DMS53 treated with DMSO at 0.1 percent for 48 hours (cell line): ENCODE measurements at regions not wholly inside any gene's neighbourhood (a gene's known extent, or its start where the extent isn't known, plus 50 kb on each side); places are given as distances from the start of the nearest gene placed in this dataset.

Experiments used
- DNase-seq: peaks from one replicate; lab custom pipeline; 2025; ENCODE audit not compliant: unreplicated experiment; lab: John Stamatoyannopoulos, UW

DNA sequence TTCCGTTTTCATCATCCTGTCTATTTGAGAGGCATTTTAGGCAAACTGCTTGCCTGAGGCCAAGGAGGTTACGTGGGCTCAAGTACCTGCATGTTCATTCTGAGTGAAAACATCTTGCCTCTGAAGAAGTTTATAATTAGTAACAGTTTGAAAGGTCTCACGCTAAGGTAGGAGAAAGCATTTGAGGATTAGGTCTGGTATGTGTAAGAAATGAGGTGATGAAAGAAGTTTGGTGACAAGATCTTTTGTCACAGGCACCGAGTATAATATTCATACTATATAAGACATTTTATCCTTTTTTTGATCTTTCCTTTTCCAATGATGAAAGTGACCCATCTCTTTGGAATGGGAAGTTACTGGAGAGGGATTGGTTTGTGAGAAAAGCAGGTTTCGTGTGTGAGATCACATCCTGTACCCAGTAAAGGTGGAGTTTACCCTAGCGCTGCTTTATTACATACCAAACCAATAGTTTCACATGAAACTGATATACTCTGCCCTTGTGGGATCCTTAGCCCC, 98.7 kb upstream of the PDC start:
- DNase-seq = no peak

DNA sequence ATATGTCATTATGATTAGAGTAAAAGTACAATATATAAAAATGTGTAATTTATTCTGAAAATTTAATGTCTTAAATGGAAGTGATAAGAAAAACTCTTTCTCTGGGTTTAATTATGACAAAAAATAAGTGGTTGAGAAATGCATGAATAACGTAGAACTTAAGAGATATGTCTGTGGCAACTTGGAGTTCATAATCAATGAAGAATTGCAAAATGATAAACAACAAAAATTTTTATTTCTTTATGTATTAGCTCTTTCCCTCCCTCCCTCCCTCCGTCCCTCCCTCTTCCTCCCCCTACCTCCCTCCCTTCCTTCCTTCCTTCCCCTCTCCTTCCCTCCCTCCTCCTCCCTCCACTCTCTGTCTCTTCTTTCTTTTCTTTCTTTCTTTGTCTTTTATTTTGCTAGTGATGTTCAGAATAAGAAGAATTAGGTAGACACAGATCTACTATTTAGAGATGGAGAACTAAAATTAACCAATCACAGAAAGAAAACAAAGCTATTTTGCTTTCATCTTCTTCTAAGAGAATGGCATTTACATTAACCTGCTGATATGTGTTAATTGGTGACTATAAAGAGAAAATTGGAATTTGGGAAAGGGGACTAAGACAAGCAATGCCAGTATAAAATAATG, 96.3 kb upstream of the PDC start:
- DNase-seq = no peak

DNA sequence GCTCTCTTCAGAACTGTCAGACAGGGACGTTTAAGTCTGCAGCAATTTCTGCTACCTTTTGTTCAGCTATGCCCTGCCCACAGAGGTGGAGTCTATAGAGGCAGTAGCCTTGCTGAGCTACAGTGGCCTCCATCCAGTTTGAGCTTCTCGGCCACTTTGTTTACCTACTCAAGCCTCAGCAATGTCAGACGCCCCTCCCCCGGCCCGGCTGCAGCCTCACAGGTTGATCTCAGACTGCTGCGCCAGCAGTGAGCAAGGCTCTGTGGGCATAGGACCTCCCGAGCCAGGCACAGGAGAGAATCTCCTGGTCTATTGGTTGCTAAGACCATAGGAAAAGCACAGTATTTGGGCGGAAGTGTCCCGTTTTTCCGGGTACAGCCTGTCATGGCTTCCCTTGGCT, 89.9 kb upstream of the PDC start:
- no peak for DNase-seq

DNA sequence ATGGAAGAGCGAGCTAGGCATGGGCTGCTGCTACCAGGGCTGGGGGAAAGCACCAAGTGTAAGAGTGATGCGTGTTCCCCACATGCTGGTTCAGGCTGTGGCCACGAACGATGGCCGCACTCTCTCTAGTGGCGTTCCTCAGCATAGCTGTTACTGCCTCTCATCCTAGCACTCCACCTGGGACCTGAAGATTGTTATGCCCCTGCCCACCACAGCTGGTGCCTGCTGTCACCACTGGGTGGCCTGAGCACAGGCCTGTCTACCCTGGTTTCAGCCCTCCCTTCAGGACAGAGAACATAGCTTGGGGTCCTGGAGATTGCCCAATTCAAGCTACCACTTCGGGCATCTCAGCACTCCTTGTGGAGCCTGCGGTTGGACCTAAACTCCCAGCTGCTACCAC, 80.1 kb upstream of the PDC start:
- DNase-seq = no peak

DNA sequence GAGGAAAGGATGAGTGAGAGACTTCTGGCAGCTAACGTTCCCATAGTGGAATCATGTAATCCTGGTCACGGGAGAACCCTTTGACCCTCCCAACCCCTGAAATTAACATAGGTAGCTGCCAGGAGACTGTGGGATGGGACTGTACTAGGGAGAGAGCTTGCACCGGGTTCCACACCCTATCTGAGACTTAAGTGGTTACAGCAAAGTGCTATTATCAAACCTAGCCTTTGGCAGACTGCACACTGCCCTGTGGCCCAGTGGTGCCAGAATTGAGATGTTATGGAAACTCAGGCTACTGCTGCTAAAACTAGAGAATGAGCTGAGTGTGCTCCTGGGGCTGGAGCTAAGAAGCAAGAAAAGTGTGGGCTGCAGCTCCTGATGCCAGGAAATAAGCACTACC, 79.6 kb upstream of the PDC start:
- DNase-seq = no peak

DNA sequence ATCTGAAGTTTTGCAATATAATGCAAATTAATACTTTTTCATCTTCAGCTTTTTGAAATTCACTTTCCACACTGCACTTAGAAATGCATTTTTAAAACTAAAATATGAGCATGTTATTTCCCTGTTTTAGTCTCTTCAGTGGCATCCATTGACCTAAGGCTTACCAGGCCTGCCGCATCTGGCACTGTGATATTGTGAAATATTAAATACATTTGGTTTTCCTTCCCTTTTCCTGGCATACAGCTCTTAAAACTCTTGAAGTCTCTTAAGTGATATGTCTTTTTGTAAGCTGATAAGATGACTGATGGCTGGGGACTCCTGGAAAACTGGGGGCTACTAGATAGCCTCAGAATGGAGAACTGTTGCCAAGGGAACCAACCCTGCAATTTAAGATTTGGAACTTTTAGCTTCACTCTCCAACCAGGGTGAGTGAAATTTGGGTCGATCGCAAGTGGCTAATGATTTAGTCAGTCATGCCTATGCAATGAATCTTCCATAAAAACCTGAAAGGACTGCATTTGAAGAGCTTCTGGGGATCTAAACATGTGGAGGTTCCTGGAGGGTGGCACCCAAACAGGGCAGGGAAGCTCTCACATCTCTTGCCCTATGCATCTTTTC, 75.5 kb upstream of the PDC start:
- no peak for DNase-seq

DNA sequence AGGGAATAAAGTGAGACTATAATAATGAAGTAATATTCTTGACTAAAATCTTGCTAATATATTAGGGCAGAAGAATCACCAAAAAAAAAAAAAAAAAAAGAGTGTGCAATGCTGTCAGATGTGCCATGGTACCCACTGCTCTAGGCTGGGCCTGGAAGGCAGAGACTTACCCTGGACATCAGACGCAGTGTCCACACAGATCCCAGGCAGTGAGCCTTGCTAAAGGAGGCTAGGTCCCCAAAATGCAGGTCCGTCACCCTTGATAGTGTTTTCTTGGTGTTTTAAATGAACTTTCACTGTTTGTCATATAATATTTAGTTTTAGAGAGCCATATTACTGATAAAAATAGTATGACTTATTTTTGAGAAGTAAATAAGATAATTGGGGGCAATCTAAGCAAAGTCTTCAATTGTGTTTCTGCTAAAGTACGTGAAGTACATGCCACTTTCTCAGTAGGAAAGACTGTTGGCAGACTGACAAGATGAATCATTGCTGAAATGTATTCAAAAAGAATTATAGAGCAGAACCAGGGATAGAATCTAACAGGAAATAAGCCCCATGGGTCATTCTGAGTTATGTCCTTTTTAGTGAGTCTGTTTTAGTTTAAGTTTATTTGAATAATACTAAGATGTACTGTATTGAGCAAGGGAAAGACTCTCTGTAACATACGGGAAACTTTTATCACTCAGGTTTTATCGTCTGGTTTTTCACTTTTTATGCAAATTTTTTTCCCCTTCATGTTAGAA, 74.6 kb upstream of the PDC start:
- DNase-seq = no peak

DNA sequence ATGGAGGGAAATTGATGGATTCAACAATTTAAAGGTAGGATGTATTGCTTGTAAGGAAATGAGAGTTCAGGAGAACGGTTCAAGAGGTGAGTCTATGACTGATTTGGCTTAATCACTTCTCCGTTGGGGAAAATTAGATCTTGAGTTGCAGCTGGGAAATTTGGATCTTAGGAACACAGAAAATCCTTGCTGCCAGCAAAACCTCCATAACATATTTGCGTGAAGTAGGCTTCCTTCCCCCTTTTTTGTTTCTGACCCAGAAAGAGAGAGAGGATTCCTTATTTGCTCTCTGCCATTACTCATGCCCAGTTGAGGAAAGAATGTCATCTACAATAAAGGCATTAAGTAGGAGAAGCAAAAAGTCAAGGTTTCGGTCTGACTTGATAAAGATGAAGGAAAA, 73.5 kb upstream of the PDC start:
- DNase-seq = no peak

DNA sequence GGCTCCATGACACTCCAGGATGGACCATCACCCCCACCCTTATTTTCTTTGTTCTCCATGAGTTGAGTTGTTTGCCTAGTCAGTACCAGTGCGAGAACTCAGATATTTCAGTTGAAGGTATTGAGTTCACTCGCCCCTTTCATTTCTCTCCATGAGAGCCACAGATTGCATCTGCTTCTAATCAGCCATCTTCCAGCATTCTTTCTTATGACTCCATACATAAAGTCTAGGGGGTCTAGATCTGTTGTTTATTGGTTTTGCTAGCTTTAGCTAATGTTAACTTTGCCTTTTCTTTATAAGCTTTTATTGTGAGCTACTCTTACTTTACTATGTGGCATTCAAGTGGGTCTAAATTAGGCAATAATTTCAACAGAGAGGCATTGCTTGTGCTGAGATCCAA, 71.6 kb upstream of the PDC start:
- DNase-seq = no peak

DNA sequence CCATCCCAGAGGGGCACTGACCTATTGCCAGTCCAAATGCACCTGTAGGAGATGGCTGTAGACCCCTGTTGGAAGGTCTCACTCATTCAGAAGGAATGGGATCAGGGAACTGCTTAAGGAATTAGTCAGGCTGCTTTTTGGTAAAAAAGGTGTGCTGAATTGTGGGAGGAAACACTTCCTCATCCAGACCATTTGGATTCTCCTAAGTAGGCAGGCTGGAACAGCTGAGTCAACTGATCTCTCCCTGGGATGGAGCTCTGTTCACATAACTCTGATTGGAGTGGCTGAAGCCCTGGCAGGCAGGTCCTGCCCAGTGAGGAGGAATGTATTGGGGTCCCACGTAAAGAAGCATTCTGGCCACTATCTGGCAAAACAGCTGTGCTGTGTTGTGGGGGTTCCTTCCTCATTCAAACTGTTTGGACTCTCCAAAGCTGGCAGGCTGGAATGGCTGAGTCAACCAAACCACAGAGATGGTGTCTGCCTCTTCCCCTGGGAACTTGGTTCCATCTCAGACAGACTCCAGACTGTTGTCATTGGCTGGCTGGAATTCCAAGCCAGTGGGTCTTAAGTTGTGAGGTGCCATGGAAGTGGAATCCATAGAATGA, 70.7 kb upstream of the PDC start:
- DNase-seq = no peak

DNA sequence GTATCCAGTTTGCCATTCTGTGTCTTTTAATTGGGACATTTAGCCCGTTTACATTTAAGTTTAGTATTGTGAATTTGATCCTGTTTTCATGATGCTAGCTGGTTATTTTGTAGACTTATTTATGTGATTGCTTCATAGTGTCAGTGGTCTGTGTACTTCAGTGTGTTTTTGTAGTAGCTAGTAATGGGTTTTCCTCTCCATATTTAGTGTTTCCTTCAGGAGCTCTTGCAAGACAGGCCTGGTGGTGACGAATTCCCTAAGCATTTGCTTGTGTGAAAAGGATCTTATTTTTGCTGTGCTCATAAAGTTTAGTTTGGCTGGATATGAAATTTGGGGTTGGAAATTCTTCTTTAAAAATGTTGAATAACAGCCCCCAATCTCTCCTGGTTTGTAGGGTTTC, 69.2 kb upstream of the PDC start:
- no peak for DNase-seq

DNA sequence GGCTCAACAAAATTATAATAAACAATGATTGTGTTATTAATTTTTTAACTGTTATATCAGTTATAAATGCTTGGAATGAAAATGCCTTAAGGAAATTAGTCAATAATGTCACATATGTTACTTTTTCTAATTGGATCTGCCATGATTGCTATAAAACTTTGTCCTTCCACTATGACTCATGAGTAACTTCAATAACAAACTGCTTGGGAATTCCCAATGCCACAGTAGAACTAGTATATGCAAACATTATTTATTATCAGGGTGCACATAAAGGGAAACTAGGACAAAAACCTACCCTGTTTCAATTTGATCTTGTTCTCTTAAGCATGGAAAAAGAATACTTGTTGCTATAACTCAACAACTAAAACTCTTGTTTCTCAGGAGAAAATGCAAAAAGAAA, 59.1 kb upstream of the PDC start:
- DNase-seq = no peak

DNA sequence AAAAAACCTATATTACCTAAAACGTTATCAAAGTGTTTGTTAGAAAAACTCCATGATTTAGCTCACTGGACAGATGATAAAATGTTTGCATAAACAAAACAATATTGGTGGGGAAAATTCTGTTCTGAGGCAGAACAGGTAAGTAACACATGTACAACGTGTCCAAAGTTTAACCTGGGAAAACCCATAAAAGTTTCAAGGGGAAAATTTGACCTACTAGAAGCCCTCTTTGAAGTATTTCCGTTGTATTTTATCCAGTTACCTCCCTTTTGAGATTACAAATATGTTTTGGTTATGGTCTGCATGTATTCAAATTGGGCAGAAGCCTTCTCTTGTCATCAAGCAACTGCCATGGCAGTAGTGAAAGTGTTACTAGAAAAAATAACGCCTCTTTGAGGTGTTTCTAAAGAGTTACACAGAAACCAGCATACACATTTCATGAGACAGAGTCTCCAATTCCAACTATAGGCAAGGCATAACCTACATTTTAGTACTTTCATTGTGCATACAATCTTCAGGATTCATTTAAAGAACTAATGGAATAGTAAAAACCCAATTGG, 58.0 kb upstream of the PDC start:
- no peak for DNase-seq

DNA sequence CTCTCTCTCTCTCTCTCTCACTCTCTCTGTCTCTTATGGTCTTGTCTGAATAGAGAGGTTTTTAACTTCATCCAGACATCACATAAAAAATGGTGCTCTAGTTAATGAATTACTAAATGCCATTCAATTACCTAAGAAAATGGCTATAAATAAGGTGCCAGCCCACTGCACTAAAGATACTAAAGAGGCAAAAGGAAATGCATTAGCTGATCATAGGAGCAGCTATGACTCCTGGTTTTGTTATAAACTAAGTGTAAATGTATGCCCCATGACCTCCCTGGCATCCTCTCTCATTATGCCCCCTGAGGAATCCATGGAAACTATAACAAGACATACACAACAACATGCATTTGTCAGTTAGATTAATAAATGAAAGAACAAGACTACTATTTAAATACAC, 57.5 kb upstream of the PDC start:
- DNase-seq = no peak

DNA sequence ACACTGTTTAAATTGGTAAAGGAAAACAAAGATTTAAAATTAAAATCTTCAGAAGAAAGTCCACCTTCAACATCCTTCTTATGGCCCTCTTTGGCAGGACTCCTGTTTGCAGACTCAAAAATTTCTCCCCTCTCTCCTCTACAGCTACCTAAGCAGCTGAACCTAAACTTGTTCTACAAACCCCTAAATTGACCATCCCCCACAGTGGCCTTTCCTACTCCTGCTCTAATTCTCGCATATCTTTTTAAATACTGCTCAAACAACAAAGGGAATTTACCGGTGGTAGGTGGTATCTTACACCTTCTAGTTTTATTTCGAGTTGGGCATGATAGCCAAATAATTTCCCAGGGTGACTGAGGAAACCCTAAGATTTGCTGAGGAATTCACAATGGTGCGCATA, 53.5 kb upstream of the PDC start:
- no peak for DNase-seq

DNA sequence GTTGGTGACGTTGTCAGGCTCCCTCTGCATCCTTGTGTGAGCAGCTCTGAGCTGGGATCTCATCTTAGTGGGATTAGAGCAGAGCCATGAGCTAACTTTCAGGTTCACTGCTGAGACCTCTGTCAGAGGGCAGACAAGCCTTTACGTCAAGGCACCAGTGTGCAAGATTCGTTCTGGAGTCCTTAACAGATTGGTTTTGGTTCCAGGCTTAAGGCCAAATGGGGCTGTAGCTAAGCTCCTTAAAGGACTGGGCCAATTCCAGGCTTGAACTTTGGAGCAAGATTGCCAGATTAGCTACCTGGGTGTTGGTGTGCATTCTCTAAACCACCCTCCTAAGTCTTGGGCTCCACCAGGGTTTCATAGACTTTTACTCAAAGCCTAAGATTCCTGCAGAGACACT, 52.6 kb upstream of the PDC start:
- no peak for DNase-seq

DNA sequence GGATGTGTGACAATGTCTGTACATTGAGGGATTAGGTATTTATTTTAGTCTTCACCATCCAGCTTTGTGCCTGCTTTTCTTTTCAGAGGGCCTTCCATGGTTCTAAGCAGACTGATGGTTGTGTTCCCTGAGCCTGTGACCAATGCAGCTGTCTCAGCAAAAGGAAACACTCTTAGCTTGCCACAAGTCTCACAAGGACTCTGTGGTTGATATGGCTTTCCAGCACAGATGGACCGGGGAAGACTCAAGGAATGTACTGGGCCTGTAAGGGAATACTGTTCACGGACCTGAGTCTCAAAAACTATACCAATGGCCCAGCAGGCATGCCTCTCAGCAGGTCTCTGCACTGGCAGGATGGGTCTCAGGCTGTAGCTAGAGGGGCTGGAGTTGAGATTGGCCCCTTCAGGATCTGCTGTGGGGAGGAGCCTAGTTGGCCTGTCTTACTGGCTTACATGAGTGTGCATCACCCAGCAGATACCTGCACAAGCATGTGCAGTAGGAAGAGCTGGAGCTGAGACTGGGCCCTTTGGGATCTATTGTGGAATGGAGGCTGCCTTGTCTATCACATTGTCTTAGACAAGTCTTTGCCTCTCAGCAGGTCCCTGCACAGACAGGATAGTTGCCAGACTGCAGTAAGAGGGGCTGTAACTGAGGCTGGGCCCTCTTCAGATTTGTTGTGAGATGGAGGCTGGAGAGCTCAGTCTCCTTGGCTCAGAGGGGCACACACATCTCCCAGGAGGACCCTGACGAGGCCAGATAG, 52.0 kb upstream of the PDC start:
- no peak for DNase-seq

DNA sequence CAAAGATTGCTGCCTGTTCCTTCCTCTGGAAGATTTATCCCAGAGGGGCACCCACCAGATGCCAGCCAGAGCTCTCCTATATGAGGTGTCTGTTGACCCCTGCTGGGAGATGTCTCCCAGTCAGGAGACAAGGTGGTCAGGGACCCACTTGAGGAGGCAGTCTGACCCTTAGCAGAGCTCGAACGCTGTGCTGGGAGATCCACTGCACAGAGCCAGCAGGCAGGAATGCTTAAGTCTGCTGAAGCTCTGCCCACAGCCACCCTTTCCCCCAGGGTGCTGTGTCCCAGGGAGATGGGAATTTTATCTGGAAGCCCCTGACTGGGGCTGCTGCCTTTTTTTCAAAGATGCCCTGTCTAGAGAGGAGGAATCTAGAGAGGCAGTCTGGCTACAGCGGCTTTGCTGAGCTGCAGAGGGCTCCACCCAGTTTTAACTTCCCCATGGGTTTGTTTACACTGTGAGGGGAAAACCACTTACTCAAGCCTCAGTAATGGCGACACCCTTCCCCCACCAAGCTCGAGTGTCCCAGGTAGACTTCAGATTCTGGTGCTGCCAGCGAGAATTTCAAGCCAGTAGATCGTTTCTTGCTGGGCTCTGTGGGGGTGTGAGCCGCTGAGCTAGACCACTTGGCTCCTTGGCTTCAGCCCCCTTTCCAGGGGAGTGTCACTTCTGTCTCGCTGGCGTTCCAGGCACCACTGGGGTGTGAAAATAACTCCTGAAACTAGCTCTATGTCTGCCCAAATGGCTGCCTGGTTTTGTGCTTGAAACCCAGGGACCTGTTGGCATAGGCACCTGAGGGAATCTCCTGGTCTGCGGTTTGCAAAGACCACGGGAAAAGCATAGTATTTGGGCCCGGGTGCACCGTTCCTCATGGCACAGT, 51.1 kb upstream of the PDC start:
- no peak for DNase-seq
